ENCODE measurements at regions not wholly inside any gene's neighbourhood (a gene's known extent, or its start where the extent isn't known, plus 50 kb on each side); places are given as distances from the start of the nearest gene placed in this dataset.
"Not testable (repeated sequence)": the region's sequence is repeated elsewhere in the genome, so short reads cannot be mapped to it uniquely, and the experiment has no call there.

DNA sequence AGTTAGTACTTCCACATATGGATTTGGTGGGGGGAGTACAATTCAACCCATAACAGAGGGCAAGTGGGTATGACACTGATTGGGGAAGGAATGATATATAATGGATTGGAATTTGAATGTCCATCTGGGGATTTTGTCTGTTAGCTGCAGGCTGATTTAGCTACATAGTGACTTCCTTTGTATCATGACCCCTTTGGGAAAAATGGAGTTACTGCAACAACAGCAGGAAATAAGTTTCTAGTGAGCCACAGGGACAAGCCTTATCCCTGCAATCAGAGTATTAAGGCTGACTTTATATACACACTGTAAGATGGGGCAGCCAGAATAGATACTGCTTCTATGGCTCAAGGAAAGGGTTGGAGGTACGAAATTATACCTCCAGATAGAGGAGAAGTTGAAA, 404.4 kb upstream of the MEIS1 start:
- DNase-seq (ENCODE audit: low spot score), result no peak

DNA sequence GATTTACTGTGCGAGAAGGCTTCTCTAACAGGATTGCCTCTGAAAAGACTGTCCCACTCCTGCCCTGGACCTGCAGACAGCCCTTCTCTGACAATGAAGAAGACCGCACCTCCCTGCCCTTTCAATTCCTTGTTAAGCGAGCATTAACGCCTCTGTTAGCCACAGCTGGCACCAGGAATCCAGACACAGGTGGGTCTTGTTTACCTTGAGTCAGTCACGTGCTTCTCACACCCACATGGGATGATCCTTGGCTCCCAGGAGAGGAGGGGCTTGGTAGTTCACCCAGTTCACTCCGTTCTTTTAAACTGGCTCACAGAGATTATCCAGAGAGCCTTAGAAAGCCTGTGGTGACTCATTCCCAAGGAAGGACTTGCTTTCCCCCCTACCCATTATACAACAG, 410.5 kb upstream of the MEIS1 start:
- DNase-seq (ENCODE audit: low spot score), result no peak

DNA sequence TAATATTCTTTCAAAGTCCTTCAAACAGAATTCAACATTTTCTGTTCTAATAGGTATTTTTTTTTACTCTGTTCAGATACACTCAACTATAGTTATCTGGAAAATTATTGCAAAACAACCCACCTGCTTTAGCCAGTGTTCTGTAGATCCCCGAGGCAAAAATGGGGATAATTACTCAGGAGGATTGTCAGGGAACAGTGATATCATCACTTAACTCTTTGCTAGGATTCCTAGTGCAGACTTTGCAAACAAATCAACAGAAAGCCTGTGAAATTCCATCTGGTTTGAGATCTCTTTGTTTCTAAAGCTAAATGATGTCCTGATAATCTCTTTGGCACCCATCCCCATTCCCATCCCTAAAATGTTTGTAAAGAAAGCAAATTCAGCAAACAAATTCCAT, 413.6 kb upstream of the MEIS1 start:
- no peak for DNase-seq (ENCODE audit: low spot score)

DNA sequence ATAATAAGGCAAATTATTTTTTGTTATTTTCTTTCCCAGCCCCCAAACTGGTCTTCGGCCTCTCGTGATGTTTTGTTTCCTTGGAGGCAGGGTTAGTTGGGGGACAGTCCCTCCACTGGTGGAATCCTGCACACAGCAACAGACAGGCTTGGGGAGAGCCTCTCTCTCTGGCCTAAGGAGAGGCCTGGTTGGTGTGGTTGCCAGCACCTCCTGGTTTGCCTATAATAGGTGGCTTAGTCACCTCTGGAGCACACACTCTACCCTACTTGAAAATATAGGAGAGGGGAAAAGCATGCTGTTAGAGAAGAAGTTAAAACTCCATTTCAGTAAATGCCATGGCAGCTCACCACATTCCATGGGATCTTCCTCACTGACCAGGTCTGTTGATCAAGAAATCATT, 417.2 kb upstream of the MEIS1 start:
- no peak for DNase-seq (ENCODE audit: low spot score)

DNA sequence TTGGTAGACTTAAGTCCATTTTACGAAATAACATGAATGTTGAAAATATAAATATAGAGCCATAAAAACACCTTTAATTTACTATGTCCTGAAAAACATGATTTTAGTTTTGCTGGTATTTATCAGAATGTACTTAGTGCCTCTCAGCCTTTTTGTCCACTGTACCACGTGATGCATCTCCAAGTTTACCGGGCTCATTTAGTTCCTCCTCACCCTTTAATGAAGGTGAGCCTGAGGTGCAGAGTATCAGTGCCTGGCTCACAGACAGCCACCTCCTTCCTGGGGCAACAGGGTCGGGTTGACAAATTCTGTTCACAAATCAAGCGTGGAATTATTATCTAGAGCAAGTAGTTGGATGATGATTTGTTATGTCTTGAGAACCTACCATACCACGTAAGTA, 420.5 kb upstream of the MEIS1 start:
- no peak for DNase-seq (ENCODE audit: low spot score)

DNA sequence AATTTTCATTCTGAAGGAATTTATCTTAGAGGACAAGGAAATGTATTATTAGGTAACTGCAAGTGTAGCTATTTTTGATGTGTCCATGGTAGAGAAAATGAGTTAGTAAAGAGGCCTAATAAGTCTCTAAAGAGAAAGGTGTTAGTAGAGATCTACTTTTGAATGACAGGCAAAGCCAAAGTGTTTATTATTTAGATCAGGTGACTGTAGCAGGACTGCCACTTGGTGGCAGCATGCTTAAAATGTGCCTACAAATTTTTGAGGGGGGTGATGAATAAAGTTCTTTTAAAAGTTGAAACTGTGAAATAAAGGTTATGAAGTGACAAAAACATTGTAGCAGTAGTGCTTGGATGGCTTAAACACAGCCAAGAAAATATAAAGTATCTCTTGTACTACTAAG, 421.5 kb upstream of the MEIS1 start:
- no peak for DNase-seq (ENCODE audit: low spot score)

DNA sequence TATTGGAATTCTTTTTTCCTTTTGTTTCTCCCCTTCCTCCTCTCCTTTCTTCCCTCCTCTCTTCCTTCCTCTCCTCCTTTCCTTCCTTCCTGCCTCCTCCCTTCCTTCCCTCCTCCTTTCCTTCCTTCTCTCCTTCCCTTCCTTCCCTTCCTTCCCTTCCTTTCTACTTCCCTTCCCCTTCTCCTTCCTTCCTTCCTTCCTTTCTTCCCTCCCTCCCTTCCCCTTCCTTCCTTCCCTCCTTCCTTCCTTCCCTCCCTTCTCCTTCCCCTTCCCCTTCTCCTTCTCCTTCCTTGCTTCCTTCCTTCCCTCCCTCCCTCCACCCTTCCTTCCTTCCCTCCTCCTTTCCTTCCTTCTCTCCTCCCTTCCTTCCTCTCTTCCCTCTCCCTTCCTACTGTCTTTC, 431.0 kb upstream of the MEIS1 start:
- DNase-seq (ENCODE audit: low spot score), result no peak

DNA sequence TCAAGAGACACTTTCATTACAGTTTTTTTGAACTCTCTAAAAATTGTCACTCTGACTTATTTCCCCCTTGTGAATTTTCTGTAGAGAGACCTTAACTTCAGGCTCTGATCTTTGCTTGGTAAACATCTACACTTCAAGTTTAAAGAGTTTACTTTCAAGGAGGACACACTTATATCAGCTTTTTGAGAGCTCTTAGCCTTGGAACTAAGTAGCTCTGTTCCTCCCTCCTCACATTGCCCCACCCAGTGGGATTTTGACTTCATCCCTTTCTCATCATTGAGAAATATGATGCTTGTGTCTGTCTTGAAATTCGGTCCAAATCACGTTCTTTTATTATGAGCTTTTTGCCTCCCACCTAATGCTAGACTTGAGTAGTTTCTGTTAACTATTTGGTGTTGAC, 433.4 kb upstream of the MEIS1 start:
- DNase-seq (ENCODE audit: low spot score), result no peak

DNA sequence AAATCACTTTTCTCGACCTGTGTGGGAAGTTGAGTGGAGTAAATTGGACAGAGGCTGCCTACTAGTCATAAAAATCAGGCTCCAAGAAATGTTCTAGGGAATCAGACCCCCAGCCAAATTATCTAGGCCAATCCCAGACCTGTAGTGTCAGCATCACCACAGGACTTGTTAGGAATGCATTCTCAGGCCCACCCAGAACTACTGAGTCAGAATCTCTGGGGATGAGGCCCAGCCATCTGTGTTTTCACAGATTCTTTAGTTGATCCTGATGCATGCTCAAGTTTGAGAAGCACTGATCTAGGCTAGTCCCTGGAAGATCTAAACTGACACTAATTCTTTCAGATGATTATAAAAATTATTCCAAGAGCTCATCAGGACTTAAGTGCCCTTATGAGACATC, 434.0 kb upstream of the MEIS1 start:
- DNase-seq (ENCODE audit: low spot score), result no peak

DNA sequence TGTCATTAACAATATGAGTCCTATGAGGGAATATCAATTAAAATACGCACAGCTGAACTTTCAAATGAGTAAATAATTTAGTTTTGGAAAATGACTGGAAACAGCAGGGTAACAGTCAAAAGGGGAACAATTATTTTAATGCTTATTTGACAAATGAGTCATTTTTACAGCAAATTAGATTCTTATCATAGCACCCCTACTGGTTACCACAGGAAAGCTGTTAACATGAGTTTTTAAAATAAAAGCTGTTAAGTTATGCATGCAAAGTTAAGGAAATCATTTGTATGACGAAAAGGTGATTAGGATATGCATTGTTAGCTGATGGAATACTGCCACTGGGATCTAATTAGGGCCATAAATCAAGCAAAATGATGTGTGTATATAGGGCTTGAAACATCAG, 435.1 kb upstream of the MEIS1 start:
- no peak for DNase-seq (ENCODE audit: low spot score)

DNA sequence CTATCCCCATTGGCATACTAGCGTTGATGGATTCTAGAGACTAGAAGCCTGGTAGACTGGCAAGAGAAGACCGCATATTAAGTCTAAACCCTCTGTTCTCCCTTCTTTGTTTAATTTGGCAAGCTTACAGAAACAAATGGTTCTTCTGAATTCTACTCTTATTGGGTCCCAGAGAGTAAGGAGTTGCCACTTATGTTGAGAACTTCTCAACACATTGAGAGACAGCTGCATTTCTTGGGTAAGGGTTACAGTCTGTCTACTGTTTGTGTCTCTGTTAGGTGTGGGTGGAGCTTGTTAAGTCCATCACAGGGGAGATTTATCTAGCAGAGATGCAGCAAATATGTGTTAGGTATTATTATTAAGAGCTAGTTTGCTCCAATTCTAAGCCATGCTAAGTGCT, 435.8 kb upstream of the MEIS1 start:
- no peak for DNase-seq (ENCODE audit: low spot score)

DNA sequence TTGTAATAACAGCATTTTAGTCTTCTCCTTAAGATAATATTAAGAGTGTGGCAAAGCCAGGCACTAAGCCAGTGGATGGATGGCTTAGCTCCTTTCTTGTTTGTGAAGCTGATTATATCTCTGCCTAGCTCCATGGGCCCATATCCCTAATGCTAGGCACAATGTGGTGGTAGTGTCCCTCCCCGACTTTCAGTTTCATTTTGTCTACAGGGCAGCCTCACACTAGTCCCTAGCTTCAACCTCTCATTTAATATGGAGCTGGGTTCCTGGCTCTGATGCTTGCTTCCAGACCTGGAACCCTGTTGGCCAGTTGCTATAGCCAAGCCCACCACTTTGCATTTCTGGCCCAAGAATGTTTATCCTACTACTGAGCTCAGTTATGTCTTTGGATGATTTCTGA, 437.0 kb upstream of the MEIS1 start:
- DNase-seq (ENCODE audit: low spot score), result no peak

DNA sequence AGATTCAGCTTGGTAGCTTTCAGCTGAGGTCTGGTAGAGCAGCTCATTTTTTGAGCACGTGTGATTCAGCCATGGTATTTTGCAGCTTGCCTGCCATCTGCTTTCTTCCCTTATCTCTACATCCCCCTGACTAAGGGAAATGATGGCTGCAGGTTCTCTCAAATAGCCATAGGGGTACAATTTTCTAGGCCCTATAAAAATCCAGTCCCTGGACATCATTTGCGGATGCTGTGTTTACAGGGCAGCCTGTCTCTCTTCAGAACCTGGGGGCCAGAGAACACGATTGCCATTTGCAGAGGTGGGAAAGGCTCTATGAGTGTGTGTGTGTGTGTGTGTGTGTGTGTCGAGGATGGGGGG, 442.7 kb upstream of the MEIS1 start:
- no peak for DNase-seq (ENCODE audit: low spot score)

DNA sequence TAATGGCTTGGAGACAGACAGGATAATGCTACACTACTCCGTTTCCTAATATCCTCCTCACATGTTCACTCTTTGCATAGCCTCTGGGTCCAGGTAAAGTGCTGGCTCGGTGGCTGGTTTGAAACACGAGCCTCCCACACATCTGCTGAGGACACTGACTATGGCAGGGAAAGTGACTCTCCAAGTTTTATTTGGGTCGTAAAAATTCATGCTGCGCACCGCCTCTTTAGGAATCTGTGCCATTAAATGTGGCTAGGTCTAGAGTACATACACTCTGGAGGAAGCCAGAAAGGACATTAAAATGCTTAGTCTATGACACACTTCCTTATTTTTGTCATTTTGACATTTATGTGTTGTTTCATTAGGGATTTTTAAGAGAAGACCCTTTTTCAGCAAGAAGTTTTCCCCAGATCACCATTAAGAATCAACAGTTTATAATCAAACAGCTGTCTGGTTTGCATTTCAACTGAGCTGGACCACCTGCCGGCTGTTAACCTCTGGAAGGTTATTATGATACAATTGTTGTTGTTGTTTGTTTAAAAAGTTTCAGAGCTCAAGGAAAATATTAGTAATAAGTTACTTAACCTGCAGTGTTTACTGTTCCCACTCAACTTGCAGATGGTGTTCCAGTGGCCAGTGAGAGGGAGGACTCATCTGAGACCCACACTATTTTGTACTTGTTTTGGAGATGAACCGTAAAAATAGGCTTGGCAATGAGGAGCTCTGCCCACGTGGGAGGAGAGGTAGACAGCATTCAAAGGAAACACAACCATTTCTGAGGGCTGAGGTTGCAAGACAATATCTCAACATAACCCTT, 443.3 kb upstream of the MEIS1 start:
- peak; percentile 2 for DNase-seq (ENCODE audit: low spot score)

DNA sequence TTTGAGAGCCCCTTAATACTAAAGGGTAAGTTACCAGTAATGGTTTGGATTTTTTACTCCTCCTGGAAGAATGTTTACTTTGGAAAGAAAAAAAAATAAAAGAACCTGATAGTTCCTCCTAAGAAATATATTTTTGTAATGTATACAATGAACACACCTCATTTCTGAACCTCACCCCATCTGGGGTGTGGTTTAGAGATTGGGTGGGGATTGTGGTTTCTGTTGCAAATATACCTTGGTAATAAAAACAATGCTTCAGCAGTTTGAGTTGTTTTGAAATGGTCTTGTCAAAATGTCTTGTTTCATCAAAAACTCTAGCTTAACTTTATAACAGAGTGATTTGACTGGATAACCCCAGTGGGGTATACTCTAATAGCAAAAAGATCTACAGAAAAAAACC, 448.9 kb upstream of the MEIS1 start:
- DNase-seq (ENCODE audit: low spot score), result no peak

DNA sequence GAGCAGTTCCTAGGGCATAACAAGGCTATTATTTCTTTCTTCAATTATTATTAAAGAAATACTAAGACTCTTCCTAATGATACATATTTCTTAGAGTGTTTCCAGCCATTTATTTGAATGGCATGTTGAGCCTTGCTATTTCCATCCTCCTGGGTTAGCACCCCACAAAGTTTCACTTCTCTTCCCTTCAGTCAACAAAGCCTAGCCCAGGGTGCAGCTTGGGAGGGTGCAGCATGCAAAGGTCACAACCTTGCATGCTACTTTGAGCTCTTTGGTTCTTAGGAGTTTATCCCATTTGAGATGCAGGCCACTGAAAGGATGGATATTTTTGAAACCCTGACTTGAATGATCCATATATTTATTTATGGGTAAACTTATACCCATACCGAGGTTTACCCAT, 454.4 kb upstream of the MEIS1 start:
- no peak for DNase-seq (ENCODE audit: low spot score)

DNA sequence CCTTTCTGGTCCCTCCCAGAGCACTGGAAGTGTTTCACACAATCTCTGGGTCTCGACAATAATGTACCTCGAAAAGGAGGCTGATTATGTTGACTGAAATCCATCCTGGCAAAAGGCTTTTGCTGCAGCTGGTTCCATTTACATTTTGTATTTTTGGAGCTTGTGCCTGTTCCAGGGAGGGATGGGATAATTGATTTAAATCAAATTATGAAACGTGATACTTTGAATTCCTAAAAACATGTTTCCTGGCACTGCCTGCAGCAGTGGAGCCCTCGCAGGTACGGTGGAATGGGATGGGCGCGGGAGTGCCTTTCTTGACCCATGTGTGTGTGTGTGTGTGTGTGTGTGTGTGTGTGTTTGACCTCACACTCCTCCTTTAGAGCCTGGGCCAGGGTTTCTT, 455.5 kb upstream of the MEIS1 start:
- no peak for DNase-seq (ENCODE audit: low spot score)

DNA sequence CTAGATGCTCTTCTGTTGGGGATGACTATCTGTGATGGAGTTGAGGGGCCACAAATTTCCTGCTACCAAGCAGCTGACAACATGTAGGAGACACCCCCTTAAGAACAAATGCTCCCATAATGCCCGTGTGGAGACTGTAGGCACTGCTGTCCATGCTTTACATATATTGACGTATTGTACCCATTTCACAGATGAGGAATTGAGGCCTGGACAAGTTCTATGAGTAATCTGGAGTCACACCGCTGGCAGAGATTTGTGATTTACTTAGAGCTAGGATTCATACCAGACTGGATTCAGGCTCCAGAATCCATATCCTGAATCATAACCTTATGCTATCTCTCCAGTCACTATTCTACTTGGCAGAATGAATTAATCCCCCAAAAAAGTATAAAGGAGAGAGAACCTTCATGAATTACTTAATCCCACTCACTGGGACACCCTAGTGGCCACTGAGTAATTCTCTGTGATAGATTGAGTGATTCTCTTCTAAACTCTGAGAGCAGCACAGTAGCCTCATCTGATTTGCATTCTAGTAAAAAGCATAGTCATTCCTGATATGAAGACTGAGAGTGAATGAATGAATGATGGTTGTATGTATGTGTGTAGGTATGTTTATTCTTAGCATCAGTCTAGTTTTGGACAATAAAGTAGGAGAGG, 460.7 kb upstream of the MEIS1 start:
- no peak for DNase-seq (ENCODE audit: low spot score)

DNA sequence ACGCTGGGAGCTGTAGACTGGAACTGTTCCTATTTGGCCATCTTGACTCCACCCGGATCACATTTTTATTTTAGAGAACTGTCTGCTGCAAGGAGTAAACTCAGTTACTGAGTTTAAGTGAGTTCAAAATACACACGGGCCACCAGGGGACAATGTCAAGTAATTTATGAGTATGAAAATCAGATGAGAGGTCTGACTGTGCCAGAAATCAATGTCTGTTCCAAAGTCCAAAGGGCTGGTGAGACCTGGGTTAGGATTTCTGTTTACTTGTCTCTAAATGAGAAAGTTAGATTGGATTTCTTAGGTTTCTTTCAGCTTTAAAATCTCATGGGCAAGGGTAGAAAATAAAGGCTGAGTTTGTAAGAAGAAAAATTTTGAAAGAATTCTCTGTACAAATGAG, 465.8 kb upstream of the MEIS1 start:
- DNase-seq (ENCODE audit: low spot score), result peak; percentile 42

DNA sequence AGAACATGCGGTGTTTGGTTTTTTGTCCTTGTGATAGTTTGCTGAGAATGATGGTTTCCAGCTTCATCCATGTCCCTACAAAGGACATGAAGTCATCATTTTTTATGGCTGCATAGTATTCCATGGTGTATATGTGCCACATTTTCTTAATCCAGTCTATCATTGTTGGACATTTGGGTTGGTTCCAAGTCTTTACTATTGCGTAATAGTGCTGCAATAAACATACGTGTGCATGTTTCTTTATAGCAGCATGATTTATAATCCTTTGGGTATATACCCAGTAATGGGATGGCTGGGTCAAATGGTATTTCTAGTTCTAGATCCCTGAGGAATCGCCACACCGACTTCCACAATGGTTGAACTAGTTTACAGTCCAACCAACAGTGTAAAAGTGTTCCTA, 471.6 kb upstream of the MEIS1 start:
- not testable (repeated sequence) for DNase-seq (ENCODE audit: low spot score)

DNA sequence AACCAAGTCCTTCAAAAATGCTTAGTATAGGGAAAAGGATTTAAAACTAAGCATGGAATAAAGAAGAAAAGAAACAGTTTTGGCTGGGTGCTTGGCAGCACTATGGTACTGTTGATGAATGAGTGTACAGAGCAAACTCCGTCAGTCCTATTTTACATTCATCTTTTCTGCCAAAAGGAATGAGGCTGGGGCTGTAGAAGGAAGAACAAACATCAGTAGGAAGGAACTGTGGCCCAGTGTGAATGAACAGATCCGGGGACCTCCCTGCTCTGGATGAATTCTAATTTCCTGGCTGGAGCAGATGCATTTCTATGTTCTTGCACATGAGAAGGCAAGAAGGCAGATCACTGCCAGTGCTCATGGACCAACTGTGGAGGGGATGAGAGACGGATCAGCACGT, 474.0 kb upstream of the MEIS1 start:
- no peak for DNase-seq (ENCODE audit: low spot score)

DNA sequence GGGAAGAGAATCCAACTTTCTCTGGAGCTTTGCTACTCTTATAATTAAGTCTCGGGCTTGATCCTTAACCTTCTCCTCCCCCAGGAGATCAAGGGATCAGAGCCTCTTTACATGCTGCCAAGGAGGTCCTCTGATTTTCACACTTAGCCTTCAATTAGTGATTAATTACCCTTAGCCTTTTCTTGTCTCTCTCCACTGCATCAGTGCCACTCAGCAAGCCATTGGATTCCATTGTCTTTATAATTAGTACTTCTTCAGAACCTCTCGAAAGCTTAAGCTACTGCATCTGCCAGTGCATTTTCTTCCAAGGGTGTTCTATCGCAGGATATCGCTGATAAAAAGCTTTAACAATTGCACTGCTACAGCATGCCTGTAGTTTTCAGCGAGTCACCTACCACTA, 477.0 kb upstream of the MEIS1 start:
- no peak for DNase-seq (ENCODE audit: low spot score)

DNA sequence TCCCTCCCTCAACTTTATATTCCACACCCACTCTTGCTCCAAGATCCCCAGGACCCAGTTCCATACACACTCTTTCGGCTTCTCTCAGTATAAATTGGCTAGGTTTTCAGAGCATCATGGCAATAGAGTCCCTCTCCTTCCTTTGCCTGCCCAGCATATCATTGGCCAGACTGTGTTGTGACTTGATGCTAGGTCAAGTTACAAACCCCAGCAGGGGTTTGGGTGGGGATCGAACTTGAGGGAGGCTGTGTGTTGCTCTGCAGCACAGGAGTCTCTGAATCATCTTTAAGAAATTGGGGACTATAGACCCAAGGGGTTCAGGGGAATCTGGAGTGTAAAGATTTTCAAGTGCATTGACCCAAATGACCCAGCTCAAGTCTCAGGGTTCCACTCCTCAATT, 477.5 kb upstream of the MEIS1 start:
- DNase-seq (ENCODE audit: low spot score), result no peak

DNA sequence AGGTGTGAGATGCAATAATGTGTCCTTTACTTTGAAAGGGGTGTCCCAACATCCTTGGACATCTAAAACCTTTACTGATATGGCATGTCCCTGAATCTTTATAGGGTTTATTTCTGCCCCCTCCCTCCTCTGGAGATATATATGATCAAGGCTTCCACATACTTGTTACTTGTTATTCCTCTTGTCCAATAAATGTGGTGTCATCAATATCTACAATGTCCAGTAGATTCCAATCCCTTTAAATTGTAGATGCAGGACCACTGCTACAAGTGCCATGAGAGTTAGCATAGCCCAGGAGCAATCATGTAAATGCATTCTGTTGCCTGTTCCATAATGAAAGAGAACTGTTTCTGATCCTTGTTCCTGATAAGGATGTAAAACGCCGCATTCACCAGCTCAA, 479.7 kb upstream of the MEIS1 start:
- DNase-seq (ENCODE audit: low spot score), result no peak

Measured in HuH-7 (cell line).